ENCODE measurements at regions not wholly inside any gene's neighbourhood (a gene's known extent, or its start where the extent isn't known, plus 50 kb on each side); places are given as distances from the start of the nearest gene placed in this dataset.

- DNase-seq: no peak
- H3K27me3 Mint-ChIP-seq (ENCODE audit: insufficient read depth, unreplicated experiment): no peaks in the 10 kb centered on the region
- H3K36me3 Mint-ChIP-seq (ENCODE audit: insufficient read depth, unreplicated experiment): no peaks in the 10 kb centered on the region
- no TSS peak for BruUV-seq (replicated peaks)
- no peaks in the 10 kb centered on the region for H3K27me3 ChIP-seq (replicated peaks; ENCODE audit: control insufficient read depth, insufficient read depth, low read length)
- POLR2A ChIA-PET: no interaction called here
- intact Hi-C loops (cut with micrococcal nuclease; ENCODE audit: unreplicated experiment): no loop called here
- no peaks in the 10 kb centered on the region for H3K4me1 Mint-ChIP-seq (ENCODE audit: low read depth, unreplicated experiment)
- H3K4me1 ChIP-seq: no peaks in the 10 kb centered on the region
- no peak overlapping the region for H3K27ac Mint-ChIP-seq (ENCODE audit: unreplicated experiment)
- CTCF ChIA-PET: no interaction called here
- no peak overlapping the region for H3K4me3 Mint-ChIP-seq (ENCODE audit: unreplicated experiment)
- no peaks in the 10 kb centered on the region for H3K9me3 ChIP-seq
- no peaks in the 10 kb centered on the region for H3K36me3 ChIP-seq (ENCODE audit: control insufficient read depth, insufficient read depth, low read length)
- no peak overlapping the region for H3K4me3 ChIP-seq (ENCODE audit: low read depth, low read length)
- no peak for TF ChIP-seq CTCF (IDR thresholded peaks at IDR 0.05; ENCODE audit: insufficient read depth in 1 of 2, low read depth in 1 of 2, low read length in 1 of 2, severe bottlenecking in 1 of 2, unreplicated experiment in 1 of 2)
- no peaks in the 10 kb centered on the region for H3K9me3 Mint-ChIP-seq (ENCODE audit: unreplicated experiment)
Measured at GRCh38 chr14:26820572-26820971, 222.7 kb upstream of the NOVA1 start.

GRCh38 chr14:26828741-26829140 lies 230.9 kb upstream of the NOVA1 start:
- Histone ChIP-seq H3K27me3 (replicated peaks; ENCODE audit: control insufficient read depth, insufficient read depth, low read length) (no peaks in the 10 kb centered on the region), H3K4me3 (ENCODE audit: low read depth, low read length) (no peak overlapping the region), H3K9me3 (no peaks in the 10 kb centered on the region), H3K36me3 (ENCODE audit: control insufficient read depth, insufficient read depth, low read length) (no peaks in the 10 kb centered on the region), H3K4me1 (no peaks in the 10 kb centered on the region)
- no peaks in the 10 kb centered on the region for H3K36me3 Mint-ChIP-seq (ENCODE audit: insufficient read depth, unreplicated experiment)
- BruUV-seq (replicated peaks): no TSS peak
- H3K9me3 Mint-ChIP-seq (ENCODE audit: unreplicated experiment): no peaks in the 10 kb centered on the region
- no peak for DNase-seq
- H3K4me3 Mint-ChIP-seq (ENCODE audit: unreplicated experiment): no peak overlapping the region
- H3K27ac Mint-ChIP-seq (ENCODE audit: unreplicated experiment): no peak overlapping the region
- ChIA-PET CTCF (no interaction called here), POLR2A (no interaction called here)
- intact Hi-C loops (cut with micrococcal nuclease; ENCODE audit: unreplicated experiment): no loop called here
- H3K27me3 Mint-ChIP-seq (ENCODE audit: insufficient read depth, unreplicated experiment): no peaks in the 10 kb centered on the region
- H3K4me1 Mint-ChIP-seq (ENCODE audit: low read depth, unreplicated experiment): no peaks in the 10 kb centered on the region
- TF ChIP-seq CTCF (IDR thresholded peaks at IDR 0.05; ENCODE audit: insufficient read depth in 1 of 2, low read depth in 1 of 2, low read length in 1 of 2, severe bottlenecking in 1 of 2, unreplicated experiment in 1 of 2): no peak

DNA sequence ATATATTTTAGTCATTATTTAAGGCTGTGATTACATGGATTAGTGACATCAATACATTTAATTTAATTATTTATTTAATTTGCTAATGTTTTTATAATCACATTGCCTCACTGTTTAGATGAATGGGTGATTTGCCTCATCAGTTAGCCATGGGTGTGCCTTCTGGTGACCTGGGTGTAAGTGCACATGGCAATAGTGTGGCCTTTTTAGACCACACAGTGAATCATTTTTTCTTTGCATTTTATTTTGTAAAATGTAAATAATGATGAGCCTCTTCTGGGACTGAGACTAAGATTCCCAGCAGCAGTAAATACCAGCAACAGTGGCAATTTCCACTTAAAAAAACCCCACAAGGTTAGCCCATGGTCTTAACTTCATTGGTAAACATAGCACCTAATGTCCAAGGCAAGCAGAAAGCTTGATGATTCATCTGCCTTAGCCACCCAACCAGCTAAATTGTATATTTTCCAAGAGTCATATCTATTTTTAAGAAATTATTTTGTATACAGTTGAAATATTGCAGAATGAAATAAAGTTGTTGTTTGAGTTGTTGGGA lies 235.9 kb upstream of the NOVA1 start:
- Histone ChIP-seq H3K27me3 (replicated peaks; ENCODE audit: control insufficient read depth, insufficient read depth, low read length) (no peaks in the 10 kb centered on the region), H3K4me1 (peaks cover 14% of the 10 kb centered on the region), H3K9me3 (no peaks in the 10 kb centered on the region), H3K4me3 (ENCODE audit: low read depth, low read length) (no peak overlapping the region), H3K36me3 (ENCODE audit: control insufficient read depth, insufficient read depth, low read length) (no peaks in the 10 kb centered on the region)
- no TSS peak for BruUV-seq (replicated peaks)
- H3K9me3 Mint-ChIP-seq (ENCODE audit: unreplicated experiment): no peaks in the 10 kb centered on the region
- H3K27ac Mint-ChIP-seq (ENCODE audit: unreplicated experiment): no peak overlapping the region
- no peak for TF ChIP-seq CTCF (IDR thresholded peaks at IDR 0.05; ENCODE audit: insufficient read depth in 1 of 2, low read depth in 1 of 2, low read length in 1 of 2, severe bottlenecking in 1 of 2, unreplicated experiment in 1 of 2)
- ChIA-PET POLR2A (no interaction called here), CTCF (no interaction called here)
- no peaks in the 10 kb centered on the region for H3K36me3 Mint-ChIP-seq (ENCODE audit: insufficient read depth, unreplicated experiment)
- no peaks in the 10 kb centered on the region for H3K27me3 Mint-ChIP-seq (ENCODE audit: insufficient read depth, unreplicated experiment)
- peaks cover 6% of the 10 kb centered on the region for H3K4me1 Mint-ChIP-seq (ENCODE audit: low read depth, unreplicated experiment)
- intact Hi-C loops (cut with micrococcal nuclease; ENCODE audit: unreplicated experiment): no loop called here
- H3K4me3 Mint-ChIP-seq (ENCODE audit: unreplicated experiment): no peak overlapping the region
- DNase-seq: no peak

Measured in Caco-2 (cell line).